Colonic mucosa (tissue), 4 donors: ENCODE measurements at regions not wholly inside any gene's neighbourhood (a gene's known extent, or its start where the extent isn't known, plus 50 kb on each side); places are given as distances from the start of the nearest gene placed in this dataset.

Experiments
- DNase-seq: peaks from one replicate; pipeline ENCODE4 v3.0.0-alpha.2; 2020
- H3K27ac ChIP-seq: fragments of 200-600 bp; one replicate; pipeline ENCODE4 v1.8.0; 2021
- H3K27me3 ChIP-seq: fragments of 200-600 bp; one replicate; pipeline ENCODE4 v1.8.0; 2021
- H3K36me3 ChIP-seq: fragments of 200-600 bp; one replicate; pipeline ENCODE4 v1.8.0; 2021
- H3K4me1 ChIP-seq: fragments of 200-600 bp; one replicate; pipeline ENCODE4 v1.8.0; 2021; ENCODE audit warnings: mild to moderate bottlenecking
- H3K4me3 ChIP-seq: fragments of 200-600 bp; one replicate; pipeline ENCODE4 v1.8.0; 2021
- H3K9ac ChIP-seq, 2 donors: one replicate each; pipeline ENCODE4 v1.7.0; 2013; ENCODE audit warnings: control low read depth in 2 of 2, low read depth in 2 of 2, low read length in 2 of 2
- H3K9me3 ChIP-seq: fragments of 200-600 bp; one replicate; pipeline ENCODE4 v1.8.0; 2021
- intact Hi-C: fragments of 100-400 bp; cut with DNase I; formaldehyde crosslinking; loops from one replicate; pipeline ENCODE4 v1.14.1; 2022
- TF ChIP-seq, protein P1 (sequence below): fragments of 200-600 bp; IDR thresholded peaks from one replicate; pipeline ENCODE4 v1.8.0; 2022; ENCODE audit warnings: antibody characterized with exemption, mild to moderate bottlenecking
- donor health status: healthy.
- donor health status: DM: no; HTN: no; CAD: no.
- donor health status: DM: no; HTN: no; CAD: no.

DNA sequence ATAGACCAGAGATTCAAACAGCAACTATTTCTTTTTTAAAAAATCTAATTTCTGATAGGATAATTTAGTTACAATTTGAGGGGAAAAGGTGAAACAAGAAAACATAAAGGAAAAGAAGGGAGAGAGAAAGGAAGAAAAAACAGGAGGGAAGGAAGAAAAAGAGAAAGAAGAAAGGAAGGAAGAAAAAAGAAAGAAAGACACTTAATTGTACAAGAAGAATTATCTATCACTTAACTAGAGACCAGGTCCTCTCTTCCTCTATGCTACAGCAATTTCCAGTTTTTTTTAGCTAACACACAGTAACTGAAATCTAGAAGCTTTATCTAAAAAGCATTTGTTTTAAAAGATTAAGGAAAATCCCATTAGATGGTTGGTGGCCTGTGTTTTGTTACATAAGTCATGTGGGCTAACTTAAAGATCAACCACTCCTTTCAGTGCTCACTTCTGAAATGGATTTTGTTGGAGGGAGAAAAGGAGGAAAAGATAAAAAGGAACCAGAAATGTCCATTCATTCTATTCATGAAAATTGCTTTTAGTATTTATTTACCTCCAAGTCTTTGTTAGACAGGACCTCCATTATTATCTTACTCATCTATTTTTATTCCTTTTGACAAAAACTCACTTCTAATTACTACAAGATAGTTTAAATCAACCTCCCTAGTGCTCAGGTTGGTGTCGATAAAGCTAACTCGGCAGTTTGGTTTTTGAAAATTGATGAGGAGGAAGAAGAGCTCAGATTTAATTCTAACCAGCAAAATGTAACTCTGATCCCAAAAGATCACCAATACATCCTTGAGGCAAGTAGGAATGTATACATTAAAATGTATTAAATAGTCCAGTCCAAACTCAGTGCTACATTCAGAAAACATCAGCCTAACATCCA, 251.5 kb upstream of the FN1 start:
- H3K9me3 ChIP-seq, result no peaks in the 10 kb centered on the region
- TF ChIP-seq, protein P1, sequence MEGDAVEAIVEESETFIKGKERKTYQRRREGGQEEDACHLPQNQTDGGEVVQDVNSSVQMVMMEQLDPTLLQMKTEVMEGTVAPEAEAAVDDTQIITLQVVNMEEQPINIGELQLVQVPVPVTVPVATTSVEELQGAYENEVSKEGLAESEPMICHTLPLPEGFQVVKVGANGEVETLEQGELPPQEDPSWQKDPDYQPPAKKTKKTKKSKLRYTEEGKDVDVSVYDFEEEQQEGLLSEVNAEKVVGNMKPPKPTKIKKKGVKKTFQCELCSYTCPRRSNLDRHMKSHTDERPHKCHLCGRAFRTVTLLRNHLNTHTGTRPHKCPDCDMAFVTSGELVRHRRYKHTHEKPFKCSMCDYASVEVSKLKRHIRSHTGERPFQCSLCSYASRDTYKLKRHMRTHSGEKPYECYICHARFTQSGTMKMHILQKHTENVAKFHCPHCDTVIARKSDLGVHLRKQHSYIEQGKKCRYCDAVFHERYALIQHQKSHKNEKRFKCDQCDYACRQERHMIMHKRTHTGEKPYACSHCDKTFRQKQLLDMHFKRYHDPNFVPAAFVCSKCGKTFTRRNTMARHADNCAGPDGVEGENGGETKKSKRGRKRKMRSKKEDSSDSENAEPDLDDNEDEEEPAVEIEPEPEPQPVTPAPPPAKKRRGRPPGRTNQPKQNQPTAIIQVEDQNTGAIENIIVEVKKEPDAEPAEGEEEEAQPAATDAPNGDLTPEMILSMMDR, result no peak

DNA sequence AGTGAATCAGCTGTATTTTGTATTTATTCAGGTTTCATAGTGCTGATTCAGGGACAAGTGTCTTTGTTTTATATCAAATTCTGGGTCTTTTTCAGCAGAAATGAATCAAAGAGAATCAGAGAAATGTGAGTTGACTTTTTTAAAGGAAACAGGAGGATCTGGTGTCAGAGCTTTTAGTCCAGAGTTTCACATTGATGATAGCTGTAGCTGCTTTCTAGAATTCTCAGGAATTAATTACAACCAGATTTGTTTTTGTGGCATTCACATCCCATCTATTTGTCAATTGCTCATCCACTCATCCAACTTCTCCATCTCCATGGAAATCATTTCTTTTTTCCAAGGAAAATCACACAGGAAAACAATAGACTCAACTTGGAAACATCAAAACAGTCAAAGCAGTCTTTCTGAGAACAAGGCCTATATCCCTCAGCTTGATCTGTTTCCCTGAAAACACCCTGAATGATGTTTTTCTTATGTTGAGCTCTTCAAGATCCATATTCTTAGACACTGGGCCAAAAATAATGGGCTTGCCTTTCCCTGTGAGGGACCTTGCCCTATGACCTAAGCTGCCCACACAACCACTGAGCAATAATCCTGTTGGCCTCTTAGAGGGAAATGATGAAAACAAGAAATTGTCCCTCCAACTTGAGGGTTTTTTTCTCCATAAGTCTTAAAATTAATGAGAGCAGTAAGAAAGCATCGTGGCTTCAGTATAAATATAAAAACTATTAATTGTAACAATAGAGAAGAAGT, 249.5 kb upstream of the FN1 start:
- Histone ChIP-seq H3K27ac (no peak overlapping the region), H3K27me3 (no peaks in the 10 kb centered on the region), H3K36me3 (no peaks in the 10 kb centered on the region), H3K9ac (no peak overlapping the region), H3K4me1 (no peaks in the 10 kb centered on the region), H3K9me3 (no peaks in the 10 kb centered on the region), H3K4me3 (no peak overlapping the region)
- DNase-seq, result no peak
- TF ChIP-seq, protein P1, result no peak
- intact Hi-C loops, result no loop called here

More for the DNA sequence above, 251.5 kb upstream of the FN1 start:
- H3K9ac ChIP-seq, result no peak overlapping the region
- H3K27ac ChIP-seq, result no peak overlapping the region
- H3K36me3 ChIP-seq, result no peaks in the 10 kb centered on the region
- H3K27me3 ChIP-seq, result no peaks in the 10 kb centered on the region
- intact Hi-C loops, result no loop called here
- no peak for DNase-seq
- no peak overlapping the region for H3K4me3 ChIP-seq
- H3K4me1 ChIP-seq, result no peaks in the 10 kb centered on the region

GRCh38 chr2:215684448-215685237, 248.8 kb upstream of the FN1 start:
- Histone ChIP-seq H3K9me3 (no peaks in the 10 kb centered on the region), H3K4me3 (no peak overlapping the region), H3K27me3 (no peaks in the 10 kb centered on the region), H3K36me3 (no peaks in the 10 kb centered on the region), H3K27ac (no peak overlapping the region), H3K4me1 (no peaks in the 10 kb centered on the region), H3K9ac (no peak overlapping the region)
- intact Hi-C loops, result no loop called here
- DNase-seq, result no peak
- TF ChIP-seq, protein P1, result no peak

GRCh38 chr2:215683295-215683694, 247.4 kb upstream of the FN1 start:
- intact Hi-C loops, result no loop called here
- no peak overlapping the region for H3K9ac ChIP-seq
- TF ChIP-seq, protein P1, result no peak

More at GRCh38 chr2:215683295-215683694, 247.4 kb upstream of the FN1 start:
- Histone ChIP-seq H3K27ac (no peak overlapping the region), H3K36me3 (no peaks in the 10 kb centered on the region), H3K4me3 (no peak overlapping the region), H3K4me1 (no peaks in the 10 kb centered on the region), H3K9me3 (no peaks in the 10 kb centered on the region), H3K27me3 (no peaks in the 10 kb centered on the region)
- no peak for DNase-seq
